ENCODE measurements at regions not wholly inside any gene's neighbourhood (a gene's known extent, or its start where the extent isn't known, plus 50 kb on each side); places are given as distances from the start of the nearest gene placed in this dataset.

GRCh38 chr2:203626952-203627681, 79.3 kb upstream of the CD28 start:
- H3K9me3 Mint-ChIP-seq = no peaks in the 10 kb centered on the region
- no peak overlapping the region for H3K27ac Mint-ChIP-seq
- POLR2A ChIA-PET = no interaction called here
- DNase-seq (ENCODE audit: low spot score) (no peak), ATAC-seq (no peak)
- no peaks in the 10 kb centered on the region for H3K4me1 Mint-ChIP-seq
- TF ChIP-seq IRF2 (CRISPR knock-in tag; IDR thresholded peaks at IDR 0.05; ENCODE audit: borderline replicate concordance, low read depth) (no peak), KAT7 (CRISPR knock-in tag; IDR thresholded peaks at IDR 0.05; ENCODE audit: borderline replicate concordance) (no peak), AR (CRISPR knock-in tag; IDR thresholded peaks at IDR 0.05) (no peak), TEAD4 (CRISPR knock-in tag; IDR thresholded peaks at IDR 0.05) (no peak), ZNF263 (CRISPR knock-in tag; IDR thresholded peaks at IDR 0.05; ENCODE audit: low read depth) (no peak), GTF2I (CRISPR knock-in tag; conservative IDR thresholded peaks at IDR 0.05) (no peak), FOXJ3 (CRISPR knock-in tag; IDR thresholded peaks at IDR 0.05; ENCODE audit: borderline replicate concordance) (no peak), GRHL2 (CRISPR knock-in tag; IDR thresholded peaks at IDR 0.05; ENCODE audit: insufficient replicate concordance, severe bottlenecking) (no peak), NFATC4 (CRISPR knock-in tag; IDR thresholded peaks at IDR 0.05) (no peak), SP1 (CRISPR knock-in tag; conservative IDR thresholded peaks at IDR 0.05) (no peak), TP53 (CRISPR knock-in tag; IDR thresholded peaks at IDR 0.05) (no peak), FOXK1 (CRISPR knock-in tag; IDR thresholded peaks at IDR 0.05) (no peak), USF2 (CRISPR knock-in tag; IDR thresholded peaks at IDR 0.05) (no peak), CBFB (CRISPR knock-in tag; IDR thresholded peaks at IDR 0.05; ENCODE audit: low read depth) (no peak), ZNF396 (CRISPR knock-in tag; IDR thresholded peaks at IDR 0.05; ENCODE audit: borderline replicate concordance) (no peak)
- TF ChIP-seq, protein P1, sequence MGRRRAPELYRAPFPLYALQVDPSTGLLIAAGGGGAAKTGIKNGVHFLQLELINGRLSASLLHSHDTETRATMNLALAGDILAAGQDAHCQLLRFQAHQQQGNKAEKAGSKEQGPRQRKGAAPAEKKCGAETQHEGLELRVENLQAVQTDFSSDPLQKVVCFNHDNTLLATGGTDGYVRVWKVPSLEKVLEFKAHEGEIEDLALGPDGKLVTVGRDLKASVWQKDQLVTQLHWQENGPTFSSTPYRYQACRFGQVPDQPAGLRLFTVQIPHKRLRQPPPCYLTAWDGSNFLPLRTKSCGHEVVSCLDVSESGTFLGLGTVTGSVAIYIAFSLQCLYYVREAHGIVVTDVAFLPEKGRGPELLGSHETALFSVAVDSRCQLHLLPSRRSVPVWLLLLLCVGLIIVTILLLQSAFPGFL (CRISPR knock-in tag; IDR thresholded peaks at IDR 0.05; ENCODE audit: borderline replicate concordance) = no peak
- TF ChIP-seq, protein P2, sequence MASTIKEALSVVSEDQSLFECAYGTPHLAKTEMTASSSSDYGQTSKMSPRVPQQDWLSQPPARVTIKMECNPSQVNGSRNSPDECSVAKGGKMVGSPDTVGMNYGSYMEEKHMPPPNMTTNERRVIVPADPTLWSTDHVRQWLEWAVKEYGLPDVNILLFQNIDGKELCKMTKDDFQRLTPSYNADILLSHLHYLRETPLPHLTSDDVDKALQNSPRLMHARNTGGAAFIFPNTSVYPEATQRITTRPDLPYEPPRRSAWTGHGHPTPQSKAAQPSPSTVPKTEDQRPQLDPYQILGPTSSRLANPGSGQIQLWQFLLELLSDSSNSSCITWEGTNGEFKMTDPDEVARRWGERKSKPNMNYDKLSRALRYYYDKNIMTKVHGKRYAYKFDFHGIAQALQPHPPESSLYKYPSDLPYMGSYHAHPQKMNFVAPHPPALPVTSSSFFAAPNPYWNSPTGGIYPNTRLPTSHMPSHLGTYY (CRISPR knock-in tag; IDR thresholded peaks at IDR 0.05) = no peak
- TF ChIP-seq, protein P3, sequence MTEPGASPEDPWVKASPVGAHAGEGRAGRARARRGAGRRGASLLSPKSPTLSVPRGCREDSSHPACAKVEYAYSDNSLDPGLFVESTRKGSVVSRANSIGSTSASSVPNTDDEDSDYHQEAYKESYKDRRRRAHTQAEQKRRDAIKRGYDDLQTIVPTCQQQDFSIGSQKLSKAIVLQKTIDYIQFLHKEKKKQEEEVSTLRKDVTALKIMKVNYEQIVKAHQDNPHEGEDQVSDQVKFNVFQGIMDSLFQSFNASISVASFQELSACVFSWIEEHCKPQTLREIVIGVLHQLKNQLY (CRISPR knock-in tag; IDR thresholded peaks at IDR 0.05) = no peak
- TF ChIP-seq, protein P4, sequence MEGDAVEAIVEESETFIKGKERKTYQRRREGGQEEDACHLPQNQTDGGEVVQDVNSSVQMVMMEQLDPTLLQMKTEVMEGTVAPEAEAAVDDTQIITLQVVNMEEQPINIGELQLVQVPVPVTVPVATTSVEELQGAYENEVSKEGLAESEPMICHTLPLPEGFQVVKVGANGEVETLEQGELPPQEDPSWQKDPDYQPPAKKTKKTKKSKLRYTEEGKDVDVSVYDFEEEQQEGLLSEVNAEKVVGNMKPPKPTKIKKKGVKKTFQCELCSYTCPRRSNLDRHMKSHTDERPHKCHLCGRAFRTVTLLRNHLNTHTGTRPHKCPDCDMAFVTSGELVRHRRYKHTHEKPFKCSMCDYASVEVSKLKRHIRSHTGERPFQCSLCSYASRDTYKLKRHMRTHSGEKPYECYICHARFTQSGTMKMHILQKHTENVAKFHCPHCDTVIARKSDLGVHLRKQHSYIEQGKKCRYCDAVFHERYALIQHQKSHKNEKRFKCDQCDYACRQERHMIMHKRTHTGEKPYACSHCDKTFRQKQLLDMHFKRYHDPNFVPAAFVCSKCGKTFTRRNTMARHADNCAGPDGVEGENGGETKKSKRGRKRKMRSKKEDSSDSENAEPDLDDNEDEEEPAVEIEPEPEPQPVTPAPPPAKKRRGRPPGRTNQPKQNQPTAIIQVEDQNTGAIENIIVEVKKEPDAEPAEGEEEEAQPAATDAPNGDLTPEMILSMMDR (IDR thresholded peaks at IDR 0.05) = no peak
- no peaks in the 10 kb centered on the region; the same call in 1 of the 2 replicates for H3K27me3 Mint-ChIP-seq (ENCODE audit: low read depth)
- no peak overlapping the region for H3K4me3 Mint-ChIP-seq
- CTCF ChIA-PET = no interaction called here
- H3K36me3 Mint-ChIP-seq = no peaks in the 10 kb centered on the region
